ENCODE measurements at regions not wholly inside any gene's neighbourhood (a gene's known extent, or its start where the extent isn't known, plus 50 kb on each side); places are given as distances from the start of the nearest gene placed in this dataset.
"Not testable (repeated sequence)": the region's sequence is repeated elsewhere in the genome, so short reads cannot be mapped to it uniquely, and the experiment has no call there.

DNA sequence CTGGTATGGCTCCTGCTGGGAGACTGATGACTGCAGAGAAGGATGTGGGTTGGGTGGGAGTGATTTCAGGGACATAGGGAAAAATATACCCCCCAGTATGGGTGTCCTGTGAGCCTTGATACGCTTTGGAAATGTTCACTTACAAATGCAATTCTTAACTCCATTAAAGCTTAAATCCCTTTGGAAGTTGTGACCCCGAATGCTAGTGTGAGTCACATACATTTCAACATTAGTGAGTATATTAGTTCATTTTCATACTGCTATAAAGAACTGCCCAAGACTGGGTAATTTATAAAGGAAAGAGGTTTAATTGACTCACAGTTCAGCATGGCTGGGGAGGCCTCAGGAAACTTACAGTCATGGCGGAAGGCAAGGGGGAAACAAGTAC lies 120.9 kb downstream of the LIPG start:
- H2BK15ac ChIP-seq (ENCODE audit: low read depth, poor library complexity, severe bottlenecking); H3K79me1 ChIP-seq (replicated peaks; ENCODE audit: low read length, poor library complexity, severe bottlenecking); H2AK5ac ChIP-seq (ENCODE audit: low read length, severe bottlenecking); H3K36me3 ChIP-seq (ENCODE audit: control insufficient read depth in 1 of 2, insufficient read depth in 2 of 2, low read depth in 1 of 2, low read length in 2 of 2); H3K27me3 ChIP-seq (ENCODE audit: control insufficient read depth in 1 of 2, insufficient read depth in 1 of 2, low read length in 2 of 2); H3K4me2 ChIP-seq (ENCODE audit: low read length, poor library complexity, severe bottlenecking); H2BK5ac ChIP-seq (ENCODE audit: low read depth, low read length, poor library complexity, severe bottlenecking); H3K23ac ChIP-seq (ENCODE audit: low read length in 2 of 2); H2BK120ac ChIP-seq (ENCODE audit: low read depth, low read length); H3K18ac ChIP-seq (ENCODE audit: low read depth in 1 of 2, low read length in 2 of 2); H4K8ac ChIP-seq (ENCODE audit: low read length); H3K4me3 ChIP-seq (ENCODE audit: insufficient read depth in 1 of 2, low read depth in 1 of 2, low read length in 2 of 2); H3K9ac ChIP-seq (ENCODE audit: low read length); H3K9me3 ChIP-seq (ENCODE audit: control insufficient read depth, low read length); H2AFZ ChIP-seq (ENCODE audit: low read depth, low read length); H3K27ac ChIP-seq (ENCODE audit: low read length, poor library complexity, severe bottlenecking); H3K4ac ChIP-seq (ENCODE audit: low read depth in 1 of 2, low read length in 2 of 2); H4K91ac ChIP-seq (ENCODE audit: low read length); H3K4me1 ChIP-seq (ENCODE audit: control insufficient read depth, insufficient read depth, low read depth, low read length); H3K14ac ChIP-seq (ENCODE audit: low read length in 2 of 2): not testable (repeated sequence)
- 100% methylated on average over 1 of the region's 3 CpGs for WGBS
- H2BK12ac ChIP-seq (ENCODE audit: low read length in 2 of 2) = peak overlapping the region in 1 of 2 experiments; percentile 3
- peak; percentile 41 for DNase-seq

GRCh38 chr18:49682173-49682802 lies 120.4 kb downstream of the LIPG start:
- Histone ChIP-seq H3K4me1 (ENCODE audit: control insufficient read depth, insufficient read depth, low read depth, low read length) (peaks cover 2% of the 10 kb centered on the region), H3K9ac (ENCODE audit: low read length) (no peak overlapping the region), H3K27me3 (ENCODE audit: control insufficient read depth in 1 of 2, insufficient read depth in 1 of 2, low read length in 2 of 2) (no peaks in the 10 kb centered on the region), H2BK5ac (ENCODE audit: low read depth, low read length, poor library complexity, severe bottlenecking) (no peak overlapping the region), H3K4ac (ENCODE audit: low read depth in 1 of 2, low read length in 2 of 2) (no peak overlapping the region), H3K27ac (ENCODE audit: low read length, poor library complexity, severe bottlenecking) (no peak overlapping the region), H3K4me3 (ENCODE audit: insufficient read depth in 1 of 2, low read depth in 1 of 2, low read length in 2 of 2) (no peak overlapping the region), H3K4me2 (ENCODE audit: low read length, poor library complexity, severe bottlenecking) (no peak overlapping the region), H3K79me1 (replicated peaks; ENCODE audit: low read length, poor library complexity, severe bottlenecking) (no peaks in the 10 kb centered on the region), H2BK120ac (ENCODE audit: low read depth, low read length) (no peak overlapping the region), H4K91ac (ENCODE audit: low read length) (no peak overlapping the region), H3K9me3 (ENCODE audit: control insufficient read depth, low read length) (peaks cover 5% of the 10 kb centered on the region), H3K36me3 (ENCODE audit: control insufficient read depth in 1 of 2, insufficient read depth in 2 of 2, low read depth in 1 of 2, low read length in 2 of 2) (no peaks in the 10 kb centered on the region), H4K8ac (ENCODE audit: low read length) (peak overlapping the region; percentile 4), H2AK5ac (ENCODE audit: low read length, severe bottlenecking) (no peak overlapping the region), H2BK12ac (ENCODE audit: low read length in 2 of 2) (peak overlapping the region; percentile 3 to 15), H3K14ac (ENCODE audit: low read length in 2 of 2) (no peak overlapping the region), H2AFZ (ENCODE audit: low read depth, low read length) (no peak overlapping the region), H3K18ac (ENCODE audit: low read depth in 1 of 2, low read length in 2 of 2) (peak overlapping the region in 1 of 2 experiments; percentile 54), H3K23ac (ENCODE audit: low read length in 2 of 2) (no peak overlapping the region), H2BK15ac (ENCODE audit: low read depth, poor library complexity, severe bottlenecking) (no peak overlapping the region)
- WGBS = 41% methylated on average over 8 of the region's 8 CpGs
- peak; percentile 48 for DNase-seq

GRCh38 chr18:49681387-49681786 lies 119.5 kb downstream of the LIPG start:
- H2BK12ac ChIP-seq (ENCODE audit: low read length in 2 of 2) = no peak overlapping the region
- no peak overlapping the region for H2BK5ac ChIP-seq (ENCODE audit: low read depth, low read length, poor library complexity, severe bottlenecking)
- no peak overlapping the region for H3K4me2 ChIP-seq (ENCODE audit: low read length, poor library complexity, severe bottlenecking)
- H3K27ac ChIP-seq (ENCODE audit: low read length, poor library complexity, severe bottlenecking) = no peak overlapping the region
- no peak overlapping the region for H2AFZ ChIP-seq (ENCODE audit: low read depth, low read length)
- peaks cover 5% of the 10 kb centered on the region for H3K9me3 ChIP-seq (ENCODE audit: control insufficient read depth, low read length)
- H3K4me3 ChIP-seq (ENCODE audit: insufficient read depth in 1 of 2, low read depth in 1 of 2, low read length in 2 of 2) = no peak overlapping the region
- no peaks in the 10 kb centered on the region for H3K79me1 ChIP-seq (replicated peaks; ENCODE audit: low read length, poor library complexity, severe bottlenecking)
- no peak overlapping the region for H3K4ac ChIP-seq (ENCODE audit: low read depth in 1 of 2, low read length in 2 of 2)
- WGBS = 88% methylated on average over 1 of the region's 4 CpGs
- no peak overlapping the region for H3K9ac ChIP-seq (ENCODE audit: low read length)
- peaks cover 2% of the 10 kb centered on the region for H3K4me1 ChIP-seq (ENCODE audit: control insufficient read depth, insufficient read depth, low read depth, low read length)
- no peak overlapping the region for H2BK120ac ChIP-seq (ENCODE audit: low read depth, low read length)
- H3K14ac ChIP-seq (ENCODE audit: low read length in 2 of 2) = no peak overlapping the region
- H4K8ac ChIP-seq (ENCODE audit: low read length) = no peak overlapping the region
- no peaks in the 10 kb centered on the region for H3K36me3 ChIP-seq (ENCODE audit: control insufficient read depth in 1 of 2, insufficient read depth in 2 of 2, low read depth in 1 of 2, low read length in 2 of 2)
- no peak for DNase-seq
- H3K27me3 ChIP-seq (ENCODE audit: control insufficient read depth in 1 of 2, insufficient read depth in 1 of 2, low read length in 2 of 2) = no peaks in the 10 kb centered on the region
- H2AK5ac ChIP-seq (ENCODE audit: low read length, severe bottlenecking) = no peak overlapping the region
- no peak overlapping the region for H2BK15ac ChIP-seq (ENCODE audit: low read depth, poor library complexity, severe bottlenecking)
- H4K91ac ChIP-seq (ENCODE audit: low read length) = no peak overlapping the region
- no peak overlapping the region for H3K18ac ChIP-seq (ENCODE audit: low read depth in 1 of 2, low read length in 2 of 2)
- H3K23ac ChIP-seq (ENCODE audit: low read length in 2 of 2) = no peak overlapping the region

GRCh38 chr18:49678440-49678839 lies 116.6 kb downstream of the LIPG start:
- H3K4me3 ChIP-seq (ENCODE audit: insufficient read depth in 1 of 2, low read depth in 1 of 2, low read length in 2 of 2) = no peak overlapping the region
- H3K23ac ChIP-seq (ENCODE audit: low read length in 2 of 2) = no peak overlapping the region
- H2AFZ ChIP-seq (ENCODE audit: low read depth, low read length) = no peak overlapping the region
- H3K9ac ChIP-seq (ENCODE audit: low read length) = no peak overlapping the region
- no peak overlapping the region for H3K14ac ChIP-seq (ENCODE audit: low read length in 2 of 2)
- DNase-seq = no peak
- H4K8ac ChIP-seq (ENCODE audit: low read length) = no peak overlapping the region
- 85% methylated on average over 2 of the region's 3 CpGs for WGBS
- no peak overlapping the region for H2BK120ac ChIP-seq (ENCODE audit: low read depth, low read length)
- H2BK15ac ChIP-seq (ENCODE audit: low read depth, poor library complexity, severe bottlenecking) = peak overlapping the region; percentile 29
- H2BK12ac ChIP-seq (ENCODE audit: low read length in 2 of 2) = no peak overlapping the region
- H2BK5ac ChIP-seq (ENCODE audit: low read depth, low read length, poor library complexity, severe bottlenecking) = no peak overlapping the region
- peaks cover 3% of the 10 kb centered on the region for H3K9me3 ChIP-seq (ENCODE audit: control insufficient read depth, low read length)
- no peak overlapping the region for H3K27ac ChIP-seq (ENCODE audit: low read length, poor library complexity, severe bottlenecking)
- H3K36me3 ChIP-seq (ENCODE audit: control insufficient read depth in 1 of 2, insufficient read depth in 2 of 2, low read depth in 1 of 2, low read length in 2 of 2) = no peaks in the 10 kb centered on the region
- no peaks in the 10 kb centered on the region for H3K79me1 ChIP-seq (replicated peaks; ENCODE audit: low read length, poor library complexity, severe bottlenecking)
- H3K4ac ChIP-seq (ENCODE audit: low read depth in 1 of 2, low read length in 2 of 2) = no peak overlapping the region
- no peak overlapping the region for H3K4me2 ChIP-seq (ENCODE audit: low read length, poor library complexity, severe bottlenecking)
- H3K18ac ChIP-seq (ENCODE audit: low read depth in 1 of 2, low read length in 2 of 2) = no peak overlapping the region
- no peak overlapping the region for H4K91ac ChIP-seq (ENCODE audit: low read length)
- H3K27me3 ChIP-seq (ENCODE audit: control insufficient read depth in 1 of 2, insufficient read depth in 1 of 2, low read length in 2 of 2) = peaks cover 0 to 7% of the 10 kb centered on the region in 2 experiments
- H3K4me1 ChIP-seq (ENCODE audit: control insufficient read depth, insufficient read depth, low read depth, low read length) = peaks cover 2% of the 10 kb centered on the region
- H2AK5ac ChIP-seq (ENCODE audit: low read length, severe bottlenecking) = no peak overlapping the region

Data from mesenchymal stem cell (in vitro differentiated cells and primary cell).